ENCODE measurements at regions not wholly inside any gene's neighbourhood (a gene's known extent, or its start where the extent isn't known, plus 50 kb on each side); places are given as distances from the start of the nearest gene placed in this dataset.
A peak's percentile ranks its signal among the peaks of the same experiment; 100 is the strongest.
"Not testable (repeated sequence)": the region's sequence is repeated elsewhere in the genome, so short reads cannot be mapped to it uniquely, and the experiment has no call there.

DNA sequence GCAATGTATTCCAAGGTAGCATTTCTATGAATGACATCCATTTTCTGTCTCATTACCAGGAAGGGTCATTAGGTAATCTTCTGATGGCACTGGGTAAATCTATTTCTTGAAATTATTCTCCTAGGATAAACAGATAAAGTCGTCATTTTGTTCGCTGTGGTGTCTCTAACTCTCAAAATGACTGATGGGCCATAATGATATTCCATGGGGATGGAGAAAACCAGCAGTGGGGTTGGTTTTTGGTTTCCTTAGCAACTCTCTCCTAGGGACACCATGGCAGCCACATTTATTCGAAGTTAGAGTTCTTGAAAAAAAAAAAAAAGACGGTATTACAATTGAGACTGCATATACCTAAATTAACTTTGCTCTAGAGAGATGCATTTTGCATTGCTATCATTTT, 231.3 kb upstream of the SLCO3A1 start:
- no peak for DNase-seq

DNA sequence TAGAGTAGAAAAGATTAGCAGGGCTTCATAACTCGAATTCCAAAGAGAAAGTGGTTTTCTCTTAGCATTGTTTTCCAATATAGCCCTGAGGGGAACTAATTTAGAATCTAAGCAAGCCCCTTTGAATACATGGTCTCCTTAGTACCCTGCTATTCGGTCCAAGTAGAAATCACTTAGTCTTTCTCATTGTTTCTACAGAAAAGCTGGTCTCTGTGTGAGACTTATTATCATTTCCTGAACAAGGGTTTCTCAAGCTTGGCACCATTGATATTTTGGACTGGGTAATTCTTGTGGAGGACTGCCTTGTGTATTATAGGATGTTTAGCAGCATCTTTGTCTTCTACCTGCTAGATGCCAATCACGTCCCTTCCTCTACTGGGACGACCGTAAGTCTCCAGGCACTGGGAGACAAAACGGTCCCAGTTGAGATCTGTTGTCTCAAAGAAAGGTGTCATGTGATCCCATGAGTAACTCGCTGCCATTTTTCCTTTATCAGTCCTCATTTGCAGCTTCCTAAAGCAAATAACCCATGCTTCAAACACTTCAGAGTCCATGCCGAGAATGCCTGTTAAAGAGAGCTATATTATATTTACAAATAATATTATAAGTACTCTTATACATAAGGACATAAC, 230.7 kb upstream of the SLCO3A1 start:
- no peak for DNase-seq

DNA sequence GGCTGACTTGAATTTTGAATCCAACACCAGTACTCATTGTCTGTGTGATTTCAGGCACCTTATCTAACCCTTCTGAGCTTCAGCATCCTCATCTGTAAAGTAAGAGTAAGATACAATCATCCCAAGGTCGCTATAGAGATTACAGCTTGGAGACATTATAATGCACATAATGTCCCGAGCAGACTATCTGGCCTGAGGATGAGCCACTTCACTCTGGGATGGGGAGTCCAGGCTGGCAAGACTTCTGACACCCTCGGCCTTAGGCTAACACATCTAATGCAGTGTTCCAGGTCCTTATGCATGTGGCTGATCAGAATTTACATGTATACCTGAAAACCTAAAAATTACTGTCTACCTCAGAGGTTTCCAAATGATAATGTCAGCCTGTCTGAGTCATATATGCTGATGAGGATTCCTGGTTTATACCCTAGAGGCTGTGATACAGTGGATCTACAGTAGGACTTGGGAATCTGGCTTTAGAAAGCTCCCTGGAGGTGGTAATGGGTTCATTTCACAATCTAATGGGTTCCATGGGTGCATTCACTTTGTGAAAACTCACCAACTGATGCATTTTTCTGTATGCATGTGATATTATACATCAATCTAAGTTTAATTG, 229.0 kb upstream of the SLCO3A1 start:
- no peak for DNase-seq

DNA sequence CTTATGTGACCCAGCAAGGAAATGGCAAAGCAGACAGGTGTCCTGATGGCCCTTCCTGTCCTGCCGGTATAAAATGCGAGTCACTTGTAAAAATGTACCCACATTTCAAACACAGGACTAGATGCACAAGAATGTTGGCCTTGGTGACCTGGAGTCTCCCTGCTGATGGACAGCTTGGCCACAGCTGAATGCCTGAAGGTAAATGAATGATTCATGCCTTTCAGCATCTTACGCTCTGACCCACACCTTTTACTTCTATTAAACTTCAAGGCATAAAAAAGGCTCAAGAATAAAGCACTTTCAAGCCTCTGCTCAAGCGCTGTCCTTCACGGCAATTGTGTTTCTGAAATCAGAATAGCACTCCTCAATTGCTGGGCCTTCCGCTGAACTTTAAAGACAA, 228.0 kb upstream of the SLCO3A1 start:
- no peak for DNase-seq

DNA sequence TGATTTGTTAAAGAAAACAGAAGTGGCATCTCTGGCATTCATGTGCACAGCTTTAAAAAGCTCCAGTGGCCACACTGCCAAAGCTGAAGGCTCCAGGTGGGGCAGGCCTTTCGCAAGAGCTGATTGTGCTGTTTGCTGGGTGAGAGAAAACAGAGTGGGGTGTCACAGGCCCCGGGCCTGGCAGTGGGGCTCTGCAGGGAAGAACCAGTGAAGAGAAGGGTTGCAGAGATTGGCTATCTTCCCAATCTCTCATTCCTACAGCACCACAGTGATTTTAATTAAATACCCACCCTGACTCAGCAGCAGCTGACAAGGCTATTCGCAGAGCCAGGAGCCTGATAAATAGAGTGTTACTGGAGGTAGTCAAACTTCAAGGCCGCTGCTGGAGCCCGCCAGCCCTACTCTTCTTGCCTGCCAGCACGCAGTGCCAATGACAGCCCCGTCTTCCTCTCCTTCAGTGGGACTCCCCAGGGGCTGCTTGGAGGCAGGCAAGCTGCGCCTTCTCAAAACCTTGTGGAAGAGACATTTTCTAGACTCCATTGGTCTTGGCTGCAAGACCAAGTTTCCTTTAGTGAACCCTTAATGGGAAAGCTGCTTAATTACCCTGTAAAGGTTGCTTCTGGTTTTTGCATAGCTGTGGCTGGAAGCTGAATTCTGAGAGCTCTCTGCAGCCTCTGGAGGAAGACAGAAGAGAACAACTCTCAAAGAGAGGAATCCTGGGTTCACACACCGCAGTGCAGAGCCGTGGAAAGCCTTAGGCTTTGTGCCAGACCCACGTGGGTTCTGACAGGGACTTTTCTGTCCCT, 225.8 kb upstream of the SLCO3A1 start:
- peak; percentile 12 for DNase-seq

DNA sequence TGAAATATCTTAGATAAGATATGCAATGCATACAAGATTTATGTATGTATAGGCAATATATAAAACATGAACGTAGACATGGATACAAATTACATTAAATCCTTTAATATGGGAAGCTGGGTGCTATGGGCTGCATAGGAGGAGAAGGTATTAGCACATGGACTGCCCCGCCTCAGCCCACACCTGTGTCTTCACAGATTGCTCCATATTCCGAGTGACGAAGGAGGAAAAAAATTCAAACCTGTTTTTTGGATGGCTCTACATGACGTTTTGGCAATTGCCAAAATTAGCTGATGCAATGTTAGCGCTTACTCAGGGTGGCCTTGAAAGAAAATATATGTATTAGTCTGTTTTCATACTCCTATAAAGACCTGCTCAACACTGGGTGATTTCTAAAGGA, 223.4 kb upstream of the SLCO3A1 start:
- DNase-seq: no peak

DNA sequence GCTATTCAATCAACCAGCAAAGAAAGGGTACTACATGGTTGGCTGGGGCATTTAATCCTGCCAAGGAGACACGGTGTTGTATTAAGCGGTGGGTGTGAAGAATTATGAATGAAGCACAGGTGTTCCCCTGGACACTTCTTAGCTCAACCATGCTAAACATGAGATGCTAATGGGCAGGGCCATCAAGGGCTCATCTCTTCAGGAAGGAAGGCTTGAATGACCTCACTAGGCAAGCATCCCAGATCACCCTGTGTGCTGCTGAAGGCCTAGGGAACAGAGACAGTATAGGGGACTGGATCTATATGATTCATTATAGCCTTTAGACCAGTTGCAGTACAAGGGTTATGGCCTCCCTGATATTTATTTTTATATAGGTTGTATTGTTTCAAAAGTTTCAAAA, 221.3 kb upstream of the SLCO3A1 start:
- DNase-seq: no peak

DNA sequence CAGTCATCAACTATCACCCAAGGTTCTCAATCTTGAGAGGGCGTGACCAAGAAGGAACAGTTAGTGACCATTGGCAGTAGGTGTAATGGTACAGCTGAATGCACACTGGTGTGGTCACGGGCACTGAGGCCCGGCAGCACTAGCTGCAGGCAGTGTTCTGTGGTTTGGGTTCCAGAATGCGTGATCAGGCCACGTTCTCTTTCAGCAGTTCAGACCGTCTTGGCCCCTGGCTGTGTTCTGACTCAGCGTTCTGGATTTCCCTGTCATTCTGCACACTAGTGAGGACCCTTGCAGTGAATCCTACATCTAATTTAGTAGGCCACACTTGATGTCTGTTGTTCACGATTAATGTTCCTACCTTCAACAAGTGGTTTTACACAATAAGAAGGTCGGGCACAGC, 220.5 kb upstream of the SLCO3A1 start:
- no peak for DNase-seq

DNA sequence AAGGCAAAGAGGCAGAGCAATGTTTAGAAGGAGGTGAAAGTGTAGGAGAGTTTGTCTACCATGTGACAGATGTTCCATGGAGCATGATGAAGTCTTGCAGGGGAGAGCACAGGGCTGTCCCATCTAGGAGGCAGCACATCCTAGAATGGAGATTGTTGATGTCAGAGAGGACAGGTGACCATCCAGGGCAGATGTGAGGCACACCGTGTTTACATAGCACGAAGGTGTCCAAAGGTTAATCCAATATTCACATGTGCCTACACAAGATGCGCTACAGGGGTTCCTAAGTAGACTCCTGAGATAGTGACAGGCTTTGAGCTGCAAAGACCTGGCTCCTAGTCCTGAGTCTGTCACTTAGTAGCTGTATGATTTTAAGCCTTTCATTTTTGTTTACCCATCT, 219.3 kb upstream of the SLCO3A1 start:
- DNase-seq: no peak

DNA sequence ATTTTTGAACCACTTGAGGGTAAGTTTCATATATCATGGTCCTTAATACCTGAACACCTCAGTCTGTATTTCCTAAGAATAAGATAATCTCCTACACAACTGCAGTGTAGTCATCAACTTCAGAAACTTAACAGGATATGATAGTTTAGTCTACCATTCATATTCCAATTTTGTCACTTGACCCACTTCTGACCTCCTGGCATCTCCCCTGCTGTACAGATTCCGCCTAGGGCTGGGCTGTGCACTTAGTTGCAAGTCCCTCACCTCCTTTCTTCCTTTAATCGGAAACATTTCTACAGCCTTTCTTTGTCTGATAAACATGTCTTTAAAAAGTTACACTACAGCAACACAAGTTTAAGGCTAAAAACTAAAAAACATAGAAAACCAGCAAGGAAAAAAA, 218.4 kb upstream of the SLCO3A1 start:
- DNase-seq: no peak

DNA sequence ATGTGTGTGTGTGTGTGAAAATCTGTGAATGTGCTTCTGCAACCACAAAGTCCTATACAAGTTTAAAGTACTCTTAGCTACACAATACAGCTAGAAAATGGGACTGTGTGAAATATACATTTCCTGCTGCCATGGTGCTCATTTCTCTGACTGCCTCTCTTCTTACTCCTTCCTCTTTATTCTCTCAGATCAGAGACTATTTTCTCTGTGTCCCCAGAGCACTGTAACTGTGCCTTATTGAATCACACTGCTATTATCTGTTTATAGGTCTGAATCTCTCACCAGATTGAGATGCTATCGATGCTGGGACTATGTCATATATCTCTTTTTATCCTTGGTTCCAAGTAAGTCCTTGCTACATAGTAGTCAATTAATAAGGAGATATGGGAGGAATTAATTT, 217.9 kb upstream of the SLCO3A1 start:
- DNase-seq: no peak

DNA sequence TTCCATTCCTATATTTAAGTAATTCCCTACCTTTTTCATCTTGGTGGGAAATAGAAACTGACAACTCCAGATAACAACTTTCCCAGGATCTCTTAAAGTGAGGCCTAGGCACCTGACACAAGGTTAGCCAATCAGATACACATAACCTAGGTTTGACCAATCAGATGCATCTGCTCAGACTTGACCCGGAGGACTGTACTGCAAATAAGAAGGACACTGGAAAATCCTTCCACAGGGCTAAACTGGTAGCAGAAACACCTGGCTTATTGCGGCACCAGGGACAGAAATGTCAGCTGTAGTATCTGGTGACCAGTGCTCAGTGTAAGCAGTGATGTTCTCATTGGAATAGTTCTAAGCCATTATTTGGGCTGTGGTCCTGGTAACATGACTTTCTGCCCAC, 204.5 kb upstream of the SLCO3A1 start:
- DNase-seq: no peak

DNA sequence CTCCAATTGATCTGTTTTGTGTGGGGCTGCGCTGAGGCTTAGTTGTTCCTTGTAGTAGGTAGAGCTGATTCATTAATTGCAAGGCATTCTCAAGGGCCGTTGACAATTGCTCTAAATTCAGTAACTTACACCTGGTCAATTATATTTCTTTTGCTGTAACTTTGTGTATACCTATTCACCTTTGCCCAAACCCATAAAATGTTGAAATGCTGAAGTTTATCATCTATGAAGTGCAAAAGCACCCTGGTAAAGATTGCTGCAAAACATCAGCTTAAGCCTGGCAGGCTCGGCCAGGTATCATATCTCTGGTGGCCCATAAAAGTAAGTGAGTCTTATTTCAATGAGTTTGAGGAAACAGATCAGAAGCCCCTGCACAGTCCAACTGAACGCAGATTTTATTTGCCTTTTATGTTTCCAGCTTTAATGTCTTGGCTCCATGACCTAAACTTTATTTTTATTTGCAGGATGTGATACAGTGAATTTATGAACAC, 203.6 kb upstream of the SLCO3A1 start:
- no peak for DNase-seq

DNA sequence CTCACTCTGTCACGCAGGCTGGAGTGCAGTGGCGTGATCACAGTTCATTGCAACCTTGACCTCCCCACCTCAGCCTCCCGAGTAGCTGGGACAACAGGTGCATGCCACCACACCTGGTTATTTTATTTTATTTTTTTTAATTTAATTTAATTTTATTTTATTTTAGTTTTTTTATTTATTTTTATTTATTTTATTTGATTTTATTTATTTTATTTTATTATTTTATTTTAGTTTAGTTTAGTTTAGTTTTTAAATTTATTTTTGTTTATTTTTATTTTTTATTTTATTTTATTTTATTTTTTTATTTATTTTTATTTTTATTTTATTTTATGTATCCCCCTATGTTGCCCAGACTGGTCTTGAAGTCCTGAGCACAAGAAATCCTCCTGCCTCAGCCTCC, 202.3 kb upstream of the SLCO3A1 start:
- no peak for DNase-seq

DNA sequence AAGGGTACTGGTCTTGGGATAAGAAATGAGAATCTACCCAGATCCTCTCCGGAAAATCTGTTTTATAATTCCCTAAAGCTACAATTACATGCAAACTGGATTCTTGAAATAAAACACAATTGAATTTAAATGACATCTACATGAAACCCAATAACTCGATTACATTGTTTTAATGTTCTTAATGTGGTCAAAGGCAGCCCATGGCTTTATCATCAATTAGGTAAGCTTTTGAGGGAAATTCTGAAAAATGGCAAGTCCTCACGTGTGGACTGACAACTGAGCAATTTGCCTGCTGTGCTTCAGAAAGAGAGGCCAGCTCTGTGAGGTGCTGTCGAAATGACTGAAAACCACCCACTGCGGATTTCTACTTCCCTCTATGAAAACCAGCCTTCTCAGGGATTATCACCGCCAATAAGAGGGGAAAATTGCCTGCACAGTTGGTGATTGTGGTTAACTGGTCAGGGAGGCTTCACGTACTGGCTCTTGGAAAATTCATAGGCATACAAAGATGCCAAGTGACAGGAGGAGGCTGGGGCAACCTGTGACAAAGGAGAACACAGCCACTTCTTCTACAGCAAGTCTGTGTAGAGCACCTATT, 200.8 kb upstream of the SLCO3A1 start:
- DNase-seq: no peak

DNA sequence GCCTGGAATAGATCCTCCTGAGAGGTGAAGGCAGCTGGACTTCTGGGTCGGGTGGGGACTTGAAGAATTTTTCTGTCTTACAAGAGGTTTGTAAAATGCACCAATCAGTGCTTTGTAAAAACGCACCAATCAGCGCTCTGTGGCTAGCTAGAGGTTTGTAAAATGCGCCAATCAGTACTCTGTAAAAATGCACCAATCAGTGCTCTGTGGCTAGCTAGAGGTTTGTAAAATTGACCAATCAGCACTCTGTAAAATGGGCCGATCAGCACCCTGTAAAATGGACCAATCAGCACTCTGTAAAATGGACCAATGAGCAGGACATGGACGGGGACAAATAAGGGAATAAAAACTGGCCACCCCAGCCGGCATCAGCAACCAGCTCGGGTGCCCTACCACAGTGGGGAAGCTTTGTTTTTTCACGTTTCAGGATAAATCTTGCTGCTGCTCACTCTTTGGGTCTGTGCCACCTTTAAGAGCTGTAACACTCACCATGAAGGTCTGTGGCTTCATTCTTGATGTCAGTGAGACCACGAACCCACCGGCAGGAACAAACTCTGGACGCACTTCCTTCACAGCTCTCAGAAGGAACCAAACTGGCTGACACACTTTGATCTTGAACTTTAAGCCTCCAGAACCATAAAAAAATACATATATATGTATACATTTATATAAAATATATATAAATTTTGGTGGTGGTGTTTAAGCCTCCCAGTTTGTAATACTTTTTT, 197.8 kb upstream of the SLCO3A1 start:
- DNase-seq: not testable (repeated sequence)

DNA sequence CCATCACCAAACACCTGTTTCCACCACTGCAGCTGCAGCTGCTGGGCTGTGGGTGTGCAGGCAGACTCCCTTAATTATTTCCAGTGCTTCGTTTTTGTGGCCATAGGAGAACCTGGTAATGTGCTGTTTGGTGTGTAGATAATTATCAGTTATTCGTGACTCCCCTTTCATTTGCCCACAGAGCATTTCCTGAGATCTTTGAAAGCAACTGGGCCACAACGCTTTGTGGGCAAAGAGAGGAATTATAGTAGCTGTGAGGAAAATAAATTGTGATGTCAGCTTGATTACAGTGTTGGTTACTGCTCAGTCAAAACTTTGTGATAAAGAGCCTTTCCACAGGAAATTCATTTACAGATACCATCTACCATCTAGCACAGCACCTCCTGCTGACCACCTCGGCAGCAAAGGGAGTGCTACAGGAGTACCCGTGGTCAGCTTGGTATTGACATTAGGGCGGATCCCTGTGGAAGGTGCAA, 193.3 kb upstream of the SLCO3A1 start:
- no peak for DNase-seq

DNA sequence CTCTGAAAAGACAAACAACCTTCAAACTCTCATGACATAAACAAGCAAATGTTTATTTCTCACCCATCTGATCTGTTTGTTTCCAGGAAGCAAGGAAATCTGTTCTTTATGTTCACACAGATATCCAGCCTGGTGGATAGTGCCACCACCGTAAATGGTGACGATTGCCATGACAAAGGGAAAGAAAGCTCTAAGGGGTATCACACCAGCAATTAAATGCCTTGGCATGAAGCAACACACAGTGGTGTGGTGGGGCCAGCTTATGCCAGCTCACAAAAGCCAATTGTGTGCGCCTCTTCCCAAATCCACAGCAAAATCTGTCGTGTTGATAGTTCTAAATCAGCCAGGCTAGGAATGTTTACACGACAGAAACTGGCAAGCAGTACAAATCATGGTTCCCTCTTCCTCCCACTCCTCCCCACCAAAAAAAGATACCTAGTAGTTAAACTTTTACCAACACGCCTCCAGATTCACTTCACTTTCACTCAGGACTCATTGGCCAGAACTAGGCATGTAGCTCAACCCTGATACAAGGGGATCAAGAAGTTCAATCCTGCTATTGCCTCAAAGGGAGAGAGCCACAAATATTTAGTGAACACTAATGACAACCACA, 189.2 kb upstream of the SLCO3A1 start:
- DNase-seq: no peak

DNA sequence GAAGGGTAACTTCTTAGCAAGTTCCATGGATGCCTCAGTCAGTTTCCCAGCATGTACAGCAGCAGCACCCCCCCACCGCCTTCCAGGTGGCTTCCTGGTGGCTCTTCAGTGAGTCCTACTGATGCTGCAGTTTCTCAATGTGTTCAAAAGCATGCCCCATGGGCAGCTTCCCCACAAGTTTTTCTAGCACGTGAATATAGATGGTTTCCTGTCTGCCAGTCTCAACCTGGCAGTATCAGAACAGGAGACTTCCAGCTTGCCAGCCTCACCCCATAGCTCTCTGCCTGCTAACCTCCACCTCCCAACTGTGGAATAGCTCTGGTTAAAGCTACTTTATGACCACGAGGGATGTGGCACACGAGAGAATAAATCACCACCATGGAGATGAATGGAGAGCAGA, 188.3 kb upstream of the SLCO3A1 start:
- DNase-seq: no peak

DNA sequence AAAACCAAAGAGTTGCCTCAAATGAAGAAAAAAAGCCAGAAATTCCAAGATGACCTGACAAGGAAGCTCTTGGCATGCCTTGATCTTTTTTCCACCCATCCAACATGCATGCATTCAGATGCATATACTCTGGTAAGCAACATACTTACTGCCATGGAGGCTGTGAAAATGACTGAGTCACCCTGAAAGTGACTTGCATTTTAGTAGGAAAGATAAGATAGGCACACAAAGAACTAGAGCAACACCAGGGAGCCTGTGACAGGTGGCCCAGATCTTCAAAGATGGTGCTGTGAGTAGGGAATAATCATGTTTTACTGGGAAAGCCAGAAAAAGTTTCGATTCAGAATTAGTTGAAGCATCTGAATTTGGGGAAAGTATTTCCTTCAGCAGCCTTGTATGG, 185.1 kb upstream of the SLCO3A1 start:
- no peak for DNase-seq

DNA sequence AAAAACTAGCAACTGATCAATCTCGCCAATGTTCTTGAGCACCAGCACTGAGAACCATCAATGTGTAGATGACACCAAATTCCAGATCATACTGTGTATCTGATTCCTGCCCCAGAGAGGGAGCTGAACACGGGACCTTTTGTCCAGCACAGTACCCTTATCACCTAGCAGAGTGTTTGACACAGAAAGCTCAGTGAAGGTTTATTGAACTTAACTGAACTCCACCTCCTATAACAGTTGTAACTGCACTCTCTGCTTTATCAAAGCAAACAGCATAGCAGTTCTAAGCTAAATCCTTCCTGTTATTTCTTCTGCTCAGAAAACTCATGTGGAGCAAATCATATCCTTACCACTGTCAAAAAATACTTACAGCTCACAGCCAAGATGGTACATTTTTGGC, 183.4 kb upstream of the SLCO3A1 start:
- no peak for DNase-seq

DNA sequence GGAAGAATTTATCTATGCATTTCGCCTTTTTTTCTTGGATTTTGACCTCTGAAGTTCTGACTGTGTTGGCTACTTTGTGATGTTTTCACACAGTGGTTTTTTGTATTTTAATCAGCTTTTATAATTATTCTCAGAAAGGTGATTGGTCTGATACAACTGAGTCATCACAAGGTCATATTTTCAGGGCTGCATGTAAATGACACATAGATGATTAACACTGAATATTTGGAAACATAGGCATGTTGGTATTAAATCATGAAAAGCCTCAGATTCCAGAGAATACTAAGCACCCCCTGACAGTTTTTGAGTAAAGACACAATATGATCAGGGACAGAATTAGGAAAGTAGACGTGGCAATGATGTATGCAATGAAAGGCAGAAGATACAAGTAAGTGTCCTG, 175.5 kb upstream of the SLCO3A1 start:
- DNase-seq: no peak
